GM21619 (cell line): ENCODE measurements at regions not wholly inside any gene's neighbourhood (a gene's known extent, or its start where the extent isn't known, plus 50 kb on each side); places are given as distances from the start of the nearest gene placed in this dataset.

Experiments used
- ATAC-seq: cut with Tn5 transposase; IDR thresholded peaks from one replicate; pipeline ENCODE4 v1.9.1; 2021; ENCODE audit not compliant: unreplicated experiment

DNA sequence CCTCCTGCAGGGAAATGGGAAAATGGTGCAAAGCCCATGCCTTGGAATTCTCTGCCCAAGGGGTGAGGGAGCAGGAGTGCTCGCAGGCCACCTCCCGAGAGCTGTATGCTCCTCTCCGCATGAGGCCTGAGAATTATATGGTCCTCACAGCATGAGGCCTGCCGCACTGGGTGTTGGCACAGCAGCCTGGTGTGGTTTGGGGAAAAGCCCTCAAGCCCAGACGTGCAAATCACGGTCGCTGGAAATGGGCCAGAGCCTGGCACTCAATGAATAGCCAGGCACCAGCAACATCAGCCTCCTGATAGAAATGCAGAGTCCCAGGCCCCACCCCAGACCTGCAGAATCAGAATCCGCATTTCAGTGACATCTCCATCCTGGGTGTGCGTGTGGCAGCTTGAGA lies 156.4 kb upstream of the FOXF1 start:
- no peak for ATAC-seq

DNA sequence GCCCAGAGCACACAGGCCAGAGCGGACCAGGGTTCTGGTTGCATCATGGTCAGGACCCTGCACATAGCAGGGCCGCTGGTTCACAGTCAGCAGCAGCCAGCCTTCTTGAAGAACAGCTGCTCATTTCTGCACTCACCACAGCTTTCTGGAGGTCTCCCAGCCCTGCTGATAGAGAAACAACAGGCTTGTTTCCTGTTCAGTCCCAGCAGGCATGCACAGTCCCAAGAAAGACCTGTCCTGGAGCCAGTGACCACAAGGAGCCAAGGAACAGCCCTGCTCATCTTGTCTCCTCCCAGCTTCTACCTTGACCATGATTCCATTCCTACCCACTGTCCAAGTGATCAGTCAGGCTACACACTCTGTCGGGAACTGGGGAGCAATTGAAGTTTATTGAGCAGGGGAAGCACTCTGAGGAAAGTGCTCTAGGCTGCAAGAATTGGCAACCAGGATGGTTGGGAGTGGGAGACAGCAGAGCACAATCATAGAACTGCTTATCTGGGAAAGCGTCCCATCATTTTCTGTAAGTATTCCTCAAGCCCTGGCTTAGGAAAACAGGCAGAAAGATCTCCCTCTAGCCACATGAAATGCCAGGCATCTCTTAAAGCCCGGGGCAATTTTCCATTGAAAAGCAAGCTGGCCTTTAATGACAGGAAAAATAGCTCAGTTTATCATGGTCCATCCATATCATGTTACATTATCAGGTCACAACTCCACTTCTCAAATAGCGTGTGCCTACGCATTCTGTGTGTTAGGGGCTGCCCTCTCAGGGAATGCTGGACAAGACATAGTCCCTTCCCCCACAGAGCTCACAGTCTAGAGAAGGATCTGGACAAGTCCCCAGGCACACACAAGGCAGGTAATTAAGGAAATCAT lies 155.4 kb upstream of the FOXF1 start:
- ATAC-seq = no peak

DNA sequence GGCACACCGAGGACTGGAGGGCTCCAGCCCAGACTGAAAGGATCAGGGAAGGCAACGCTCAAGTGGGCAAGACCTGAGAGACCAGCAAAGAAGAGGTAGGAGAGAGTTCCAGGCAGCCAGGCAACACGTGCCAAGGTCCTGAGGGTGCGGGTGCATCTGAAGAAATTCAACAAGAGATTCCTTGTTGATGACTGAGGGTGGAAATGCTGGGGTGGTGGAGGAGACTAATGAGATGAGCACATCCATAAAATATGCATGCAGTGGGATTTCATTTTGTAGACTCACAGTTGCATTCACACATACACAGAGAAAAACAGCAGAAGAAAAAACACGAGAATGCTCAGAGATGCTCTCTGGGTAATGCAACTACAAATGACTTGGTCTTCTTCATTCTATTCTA lies 154.8 kb upstream of the FOXF1 start:
- ATAC-seq = no peak

DNA sequence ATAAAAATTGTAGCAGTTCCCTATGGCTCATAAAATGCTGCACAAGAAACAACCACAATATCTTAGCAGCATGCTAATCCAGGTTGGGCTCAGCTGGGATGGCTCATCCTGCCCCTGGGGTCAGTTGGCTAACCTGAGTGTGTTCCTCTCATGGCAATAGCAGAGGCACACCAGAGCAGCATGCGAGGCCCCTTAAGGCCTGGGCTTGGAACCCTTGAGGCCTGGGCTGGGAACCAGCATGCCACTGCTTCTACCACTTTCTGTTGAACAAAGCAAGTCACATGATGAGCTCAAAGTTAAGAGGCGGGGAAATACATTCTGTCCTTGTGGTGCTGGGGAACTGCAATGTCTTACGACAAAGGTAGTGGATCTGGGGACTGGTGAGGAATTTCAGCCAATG lies 154.4 kb upstream of the FOXF1 start:
- no peak for ATAC-seq

DNA sequence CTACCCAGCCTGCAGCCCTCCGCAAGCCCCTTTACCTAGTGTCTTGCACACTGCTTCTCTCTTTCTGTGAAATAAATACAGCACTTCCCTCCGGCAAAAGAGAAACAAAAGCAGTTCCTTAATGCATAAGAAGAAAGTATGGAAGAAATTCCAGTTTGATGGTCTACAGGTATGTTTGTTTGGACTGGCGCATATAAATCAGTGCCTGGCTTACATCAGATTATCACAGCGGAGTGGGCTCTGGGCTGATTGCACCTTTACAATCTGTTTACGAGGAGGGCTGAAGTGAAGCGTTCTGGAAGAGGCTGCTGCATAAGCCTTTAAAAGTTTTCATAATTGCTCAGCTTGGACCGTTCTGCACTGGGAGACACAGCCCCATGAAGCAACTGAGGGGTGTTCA lies 153.5 kb upstream of the FOXF1 start:
- ATAC-seq = no peak

DNA sequence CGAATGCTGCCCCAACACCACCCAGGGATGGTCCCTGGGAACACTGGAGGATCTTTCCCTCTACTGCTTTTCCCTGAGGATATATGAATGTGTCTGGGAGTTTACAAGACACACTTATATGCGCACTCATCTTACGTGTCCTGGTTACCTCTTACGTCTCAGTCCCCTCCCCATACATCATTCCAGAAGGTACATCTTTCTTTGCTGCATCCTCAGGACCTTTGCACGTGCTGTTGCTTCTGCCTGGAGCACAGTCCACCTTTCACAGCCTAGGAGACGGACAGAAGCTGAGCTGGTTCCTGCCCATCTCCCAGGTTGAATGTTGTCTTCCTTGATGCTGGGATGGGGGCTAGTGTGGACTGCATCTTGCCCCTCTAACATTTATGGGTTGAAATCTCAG lies 153.0 kb upstream of the FOXF1 start:
- no peak for ATAC-seq

DNA sequence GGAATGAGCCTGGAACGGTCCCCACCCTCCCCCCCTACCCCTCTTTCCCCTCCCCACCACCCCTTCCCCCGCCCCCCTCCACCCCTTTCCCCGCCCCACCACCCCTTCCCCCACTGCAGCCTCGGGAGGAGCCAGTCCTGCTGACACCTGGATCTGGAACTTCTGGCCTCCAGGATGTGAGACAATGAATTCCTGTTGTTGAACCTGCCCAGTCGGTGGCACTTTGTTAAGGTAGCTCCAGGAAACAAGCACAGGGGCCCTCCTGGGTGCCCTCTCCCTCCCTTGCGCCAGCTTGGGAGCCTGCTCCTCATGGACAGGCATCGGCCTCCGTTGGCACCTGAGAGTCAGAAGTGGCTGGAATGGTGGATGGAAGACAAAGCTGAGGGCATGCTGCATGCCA lies 152.4 kb upstream of the FOXF1 start:
- no peak for ATAC-seq

DNA sequence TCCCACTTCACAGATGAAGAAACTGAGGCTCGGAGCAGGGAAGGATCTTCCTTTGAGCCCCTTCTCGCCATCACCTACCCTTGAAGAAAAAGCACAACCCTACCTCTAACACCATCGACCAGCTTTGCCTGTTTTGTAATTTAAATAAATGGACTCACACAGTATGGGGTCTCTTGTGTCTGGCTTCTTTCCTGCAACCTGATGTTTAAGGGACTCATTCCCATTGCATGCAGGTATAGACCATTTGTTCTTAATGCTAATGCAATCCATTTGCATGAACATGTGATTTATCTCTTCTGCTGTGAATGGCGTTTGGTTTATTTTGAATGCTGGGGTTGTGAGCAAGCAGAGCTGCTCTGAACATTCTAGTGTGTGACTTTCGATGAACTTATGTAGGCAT lies 150.8 kb upstream of the FOXF1 start:
- no peak for ATAC-seq

DNA sequence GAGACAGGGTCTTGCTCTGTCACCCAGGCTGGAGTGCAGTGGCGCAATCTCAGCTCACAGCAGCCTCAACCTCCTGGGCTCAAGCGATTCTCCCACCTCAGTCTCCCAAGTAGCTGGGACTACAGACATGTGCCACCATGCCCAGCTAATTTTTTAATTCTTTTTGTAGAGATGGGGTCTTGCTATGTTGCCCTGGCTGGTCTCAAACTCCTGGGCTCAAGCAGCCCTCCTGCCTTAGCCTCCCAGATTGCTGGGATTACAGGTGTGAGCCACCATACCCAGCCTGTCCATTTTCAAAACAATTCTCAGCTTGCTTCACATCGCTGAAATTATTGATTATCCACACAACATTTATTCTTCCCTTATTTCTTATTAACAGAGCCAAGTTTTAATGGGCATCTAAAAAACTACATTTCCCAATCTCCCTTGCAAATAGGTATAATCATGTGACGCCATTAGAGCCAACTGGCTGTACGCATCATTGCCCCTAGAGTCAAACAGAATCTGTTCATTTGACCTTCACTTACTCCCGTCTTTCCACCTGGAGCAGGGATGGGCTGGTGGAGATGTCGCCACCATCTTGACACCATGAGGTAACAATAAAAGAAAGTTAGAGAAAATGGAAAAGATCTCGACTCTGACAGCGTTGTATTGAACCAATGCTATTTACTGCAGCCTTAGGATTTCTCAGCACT lies 148.0 kb upstream of the FOXF1 start:
- ATAC-seq = no peak

DNA sequence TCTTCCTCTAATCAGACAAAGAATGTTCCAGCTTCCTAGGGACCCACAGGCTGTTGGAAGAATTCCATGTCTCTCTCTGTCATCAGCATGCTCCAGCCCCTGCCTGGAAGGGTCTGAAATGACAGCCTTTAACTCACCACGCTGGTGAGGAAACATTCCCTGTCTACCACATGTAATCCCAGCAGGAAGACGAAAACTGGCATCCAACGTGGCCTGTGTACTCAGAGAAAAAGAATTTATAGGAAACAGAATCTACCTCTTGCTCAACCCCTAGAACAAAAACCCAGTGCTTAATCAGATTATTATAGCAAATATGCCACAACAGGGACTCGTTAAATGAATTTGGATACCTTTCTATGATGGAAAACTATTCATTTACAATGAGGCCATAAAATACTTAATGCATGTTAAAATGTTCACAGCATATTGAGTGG lies 147.3 kb upstream of the FOXF1 start:
- ATAC-seq = no peak

DNA sequence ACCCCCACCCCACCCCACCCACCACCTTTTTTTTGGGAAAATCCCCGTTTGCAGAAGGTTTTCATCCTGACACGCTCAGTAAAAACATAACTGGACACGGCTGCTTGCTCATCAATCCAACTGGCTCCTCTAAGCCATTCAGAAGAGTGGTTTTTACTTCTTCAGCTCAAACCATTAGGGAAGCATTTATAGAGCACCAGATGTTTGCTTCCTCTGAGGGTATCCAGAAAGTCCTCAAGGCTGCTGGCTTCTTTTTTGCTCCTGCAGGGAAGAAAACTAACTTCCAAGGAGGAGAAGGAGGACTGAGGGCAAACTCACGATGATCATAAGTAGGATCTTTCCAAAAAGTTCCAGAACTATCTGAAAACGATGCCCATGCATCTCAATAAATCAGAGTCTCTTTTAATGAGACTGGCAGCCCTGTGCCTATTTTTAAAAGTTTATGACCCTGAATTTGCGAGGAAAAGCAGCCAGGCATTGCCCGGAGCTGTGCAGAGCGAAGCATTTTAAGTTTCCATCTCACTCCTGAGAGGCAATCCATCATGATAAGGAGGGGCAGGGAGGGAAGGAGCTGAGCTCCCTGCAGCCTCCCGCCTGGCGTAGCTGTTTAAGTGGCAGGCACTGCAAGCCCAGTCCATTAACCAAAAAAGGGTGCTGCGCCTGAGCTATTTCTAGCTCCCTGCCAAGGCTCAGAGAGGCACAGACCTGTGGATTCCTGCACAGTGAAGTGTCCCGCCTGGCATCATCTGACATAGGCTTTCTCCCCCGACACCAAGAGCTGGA lies 146.3 kb upstream of the FOXF1 start:
- no peak for ATAC-seq

DNA sequence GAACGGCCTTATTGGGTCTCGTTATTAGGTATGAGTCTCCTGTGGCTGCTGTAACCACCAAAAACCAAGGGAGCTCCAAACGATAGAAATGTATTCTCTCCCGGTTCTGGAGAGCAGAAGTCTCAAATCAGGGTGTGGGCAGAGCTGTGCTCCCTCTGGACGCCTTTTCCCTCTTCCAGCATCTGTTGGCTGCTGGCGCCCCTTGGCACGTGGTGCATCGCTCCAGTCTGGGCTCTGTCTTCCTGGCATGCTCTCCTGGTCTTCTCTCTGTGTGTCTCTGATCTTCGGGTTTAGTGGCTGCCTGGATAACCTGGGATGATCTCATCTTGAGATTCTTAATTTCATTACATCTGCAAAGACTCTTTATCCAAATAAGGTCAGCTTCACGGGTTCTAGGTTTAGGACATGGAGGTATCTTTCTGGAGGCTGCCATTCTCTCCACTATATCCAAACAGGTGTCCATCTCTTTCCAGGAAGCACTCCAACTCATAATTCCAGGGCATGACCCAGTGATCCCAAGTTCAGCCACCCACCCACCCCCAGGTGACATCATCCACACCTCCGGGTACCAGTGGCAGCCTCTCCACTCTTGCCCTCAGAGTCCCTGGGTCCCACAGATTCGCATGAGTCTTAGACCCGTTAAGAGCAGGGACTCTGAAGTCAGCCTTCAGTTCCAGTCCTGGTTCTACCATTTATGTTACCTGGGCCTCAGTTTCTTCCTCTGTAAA lies 145.5 kb upstream of the FOXF1 start:
- no peak for ATAC-seq

DNA sequence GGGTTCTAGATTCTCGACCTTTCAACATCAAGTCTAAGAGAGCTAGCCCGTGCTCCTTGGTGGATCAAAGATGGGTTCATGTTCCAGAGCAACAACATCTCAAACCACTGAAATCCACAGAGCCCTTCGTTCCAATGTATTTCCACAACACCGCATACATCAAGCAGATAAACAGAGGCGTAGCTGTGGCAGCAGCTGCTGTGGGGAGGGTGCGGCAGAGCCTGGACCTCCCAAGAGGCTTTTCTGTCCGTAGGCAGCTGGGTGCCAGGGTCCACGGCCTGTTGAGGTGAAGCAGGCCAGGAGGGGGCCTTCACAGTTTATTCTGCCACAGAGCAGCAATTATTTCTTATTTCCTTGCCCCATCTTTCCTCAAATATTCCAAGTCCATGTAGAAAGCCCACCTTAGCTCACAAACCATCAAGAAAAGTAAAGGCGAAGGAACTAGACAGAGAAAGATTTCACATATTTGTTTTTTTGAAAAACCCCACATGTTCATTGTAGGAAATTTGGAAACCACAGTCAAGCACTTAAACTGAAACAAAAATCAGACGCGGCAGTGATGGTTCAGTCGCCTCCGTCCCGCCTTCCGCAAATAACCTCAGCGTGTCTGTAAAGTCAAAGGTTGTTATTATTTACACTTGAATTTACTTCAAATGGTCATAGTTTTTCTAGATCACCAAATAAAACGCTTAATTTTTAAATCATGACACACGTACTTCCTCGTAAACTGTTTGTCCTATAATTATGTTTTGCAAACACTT lies 144.6 kb upstream of the FOXF1 start:
- ATAC-seq = no peak

DNA sequence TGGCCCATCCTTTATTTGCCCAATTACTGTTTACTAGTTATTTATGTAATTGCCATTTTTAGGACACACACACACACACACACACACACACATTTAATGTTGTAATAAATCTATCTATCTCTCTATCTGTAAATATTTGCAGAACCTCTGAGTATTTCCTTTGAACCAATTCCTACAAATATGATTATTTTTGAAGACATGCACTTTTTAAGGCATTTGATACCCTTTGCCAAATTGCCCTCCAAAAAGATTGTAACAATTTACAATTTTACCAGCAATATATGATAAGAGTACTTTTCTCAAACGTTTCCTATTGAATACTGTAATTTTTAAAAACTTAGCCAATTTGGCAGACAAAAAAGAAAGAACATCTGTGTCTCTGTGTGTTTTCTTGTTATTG lies 143.8 kb upstream of the FOXF1 start:
- ATAC-seq = no peak

DNA sequence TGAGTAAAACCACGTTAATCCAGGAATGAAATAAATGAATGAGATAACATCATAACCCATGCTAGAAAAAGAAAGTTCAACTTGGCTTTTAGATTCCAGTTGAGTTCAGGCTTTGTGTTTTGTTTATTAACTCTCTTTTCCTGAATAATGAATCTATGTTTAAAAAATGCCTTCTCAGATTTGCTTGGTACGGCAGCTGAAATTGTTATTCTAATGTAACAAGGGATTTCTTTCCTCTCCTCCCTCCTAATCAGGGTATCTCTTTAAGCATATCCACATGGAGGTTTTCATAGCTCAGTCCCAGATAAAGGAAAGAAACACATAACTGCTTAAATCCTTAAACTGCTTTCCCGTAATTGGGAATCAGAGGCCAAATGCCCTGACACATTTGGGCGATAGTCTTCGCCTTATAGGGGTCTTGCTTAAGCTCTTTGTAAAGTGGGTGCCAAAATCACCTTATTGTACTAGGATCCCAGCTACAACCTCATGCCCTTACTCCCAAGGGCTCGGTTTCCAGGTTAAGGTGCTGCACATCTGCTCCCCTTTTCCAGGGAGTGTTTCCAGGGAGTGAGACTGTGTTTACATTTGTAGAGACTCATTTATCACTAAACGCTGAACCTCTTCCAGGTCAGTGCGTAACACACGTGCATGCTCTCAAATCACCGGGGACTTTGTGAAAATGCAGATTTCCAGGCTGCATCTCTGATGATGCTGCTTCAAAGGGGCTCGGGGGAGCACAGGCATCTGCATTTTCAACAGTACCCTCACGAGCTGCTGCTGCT lies 142.8 kb upstream of the FOXF1 start:
- ATAC-seq = no peak

DNA sequence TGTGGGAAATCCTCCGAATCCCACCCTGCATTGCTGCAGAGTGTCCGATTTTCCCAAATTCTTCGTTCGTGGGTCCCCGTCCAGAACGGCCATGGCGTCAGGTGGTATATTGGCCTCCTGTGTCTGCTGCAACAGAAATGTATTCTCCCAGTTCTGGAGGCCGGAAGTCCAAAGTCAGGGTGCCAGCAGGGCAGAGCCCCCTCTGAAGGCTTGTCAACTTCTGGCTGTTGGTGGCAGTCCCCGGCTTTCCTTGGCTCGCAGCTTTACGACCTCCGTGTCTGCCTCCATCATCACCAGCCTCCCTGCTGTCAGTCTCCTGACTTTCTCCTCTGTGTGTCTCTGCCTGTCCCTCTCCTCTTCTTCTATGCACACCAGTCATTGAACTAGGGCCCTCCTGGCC lies 142.1 kb upstream of the FOXF1 start:
- no peak for ATAC-seq

DNA sequence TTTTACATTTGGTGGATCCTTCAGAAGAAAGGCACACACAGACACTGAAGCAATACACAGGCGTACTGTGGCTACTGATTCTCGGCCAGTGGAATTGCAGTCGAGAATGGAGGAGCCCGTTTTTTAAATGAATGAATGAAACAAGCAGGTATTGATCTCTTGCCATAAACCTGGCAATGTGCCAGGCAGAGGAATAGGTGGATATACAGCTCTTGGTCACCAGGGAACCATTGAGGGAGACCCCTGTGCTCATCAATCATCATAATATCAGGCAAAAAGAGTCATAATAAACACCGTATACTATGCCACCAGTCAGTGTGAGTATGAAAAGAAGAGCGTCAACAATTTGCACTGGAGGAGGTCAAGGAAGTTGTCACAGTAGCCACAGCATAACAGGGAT lies 140.3 kb upstream of the FOXF1 start:
- no peak for ATAC-seq

DNA sequence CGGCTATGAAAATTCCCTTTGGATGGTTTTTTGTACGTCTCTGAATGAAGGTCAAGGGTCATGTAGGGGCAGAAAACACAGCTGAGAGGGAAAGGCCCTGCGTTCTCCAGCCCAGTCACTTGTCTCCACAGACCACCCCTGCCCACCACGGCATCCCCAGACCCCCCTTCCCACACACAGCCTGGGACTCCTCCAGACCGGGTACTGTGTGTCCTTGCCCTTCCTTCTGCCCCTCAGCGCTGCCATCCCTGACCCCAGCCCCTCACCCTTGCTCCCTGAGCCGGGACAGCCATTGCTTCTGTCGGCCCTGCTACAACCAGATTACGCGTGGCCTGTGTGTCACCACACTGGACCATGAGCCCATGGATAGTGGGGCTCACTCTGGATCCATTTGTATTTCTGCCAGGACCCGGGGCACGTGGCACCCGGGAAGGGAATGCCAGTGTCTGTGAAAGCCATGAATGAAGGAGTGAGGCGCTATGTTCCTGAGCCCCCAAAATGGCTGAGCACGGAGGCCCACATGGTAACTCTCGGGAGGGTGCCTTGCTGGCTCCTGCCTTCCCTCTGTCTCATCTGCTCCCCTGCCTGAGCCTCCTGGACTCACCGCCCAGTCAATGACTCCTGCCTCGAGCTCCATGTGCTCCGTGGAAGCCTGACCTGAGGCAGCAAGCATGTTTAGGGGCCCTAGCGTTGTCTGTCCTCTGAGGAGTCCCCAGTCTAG lies 139.1 kb upstream of the FOXF1 start:
- no peak for ATAC-seq

DNA sequence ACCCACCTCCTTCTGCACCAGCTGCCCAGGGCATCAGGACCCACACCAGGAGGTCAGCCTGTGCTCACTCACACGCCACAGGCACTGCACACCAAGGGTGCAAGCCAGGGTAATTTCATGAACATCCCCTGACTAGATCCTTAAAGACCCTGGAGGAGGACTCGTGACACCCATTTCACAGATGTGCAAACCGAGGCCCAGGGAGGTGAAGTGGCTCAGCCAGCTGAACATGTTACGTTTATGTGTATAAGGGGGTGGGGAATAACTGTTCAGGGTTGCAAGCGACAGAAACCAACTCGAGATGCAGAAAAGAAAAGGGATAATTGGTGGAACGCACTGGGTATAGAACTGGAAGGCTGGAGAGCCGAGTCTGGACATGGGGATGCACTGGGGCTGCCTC lies 138.1 kb upstream of the FOXF1 start:
- no peak for ATAC-seq
